ENCODE measurements at regions not wholly inside any gene's neighbourhood (a gene's known extent, or its start where the extent isn't known, plus 50 kb on each side); places are given as distances from the start of the nearest gene placed in this dataset.

- TF ChIP-seq, protein P1, sequence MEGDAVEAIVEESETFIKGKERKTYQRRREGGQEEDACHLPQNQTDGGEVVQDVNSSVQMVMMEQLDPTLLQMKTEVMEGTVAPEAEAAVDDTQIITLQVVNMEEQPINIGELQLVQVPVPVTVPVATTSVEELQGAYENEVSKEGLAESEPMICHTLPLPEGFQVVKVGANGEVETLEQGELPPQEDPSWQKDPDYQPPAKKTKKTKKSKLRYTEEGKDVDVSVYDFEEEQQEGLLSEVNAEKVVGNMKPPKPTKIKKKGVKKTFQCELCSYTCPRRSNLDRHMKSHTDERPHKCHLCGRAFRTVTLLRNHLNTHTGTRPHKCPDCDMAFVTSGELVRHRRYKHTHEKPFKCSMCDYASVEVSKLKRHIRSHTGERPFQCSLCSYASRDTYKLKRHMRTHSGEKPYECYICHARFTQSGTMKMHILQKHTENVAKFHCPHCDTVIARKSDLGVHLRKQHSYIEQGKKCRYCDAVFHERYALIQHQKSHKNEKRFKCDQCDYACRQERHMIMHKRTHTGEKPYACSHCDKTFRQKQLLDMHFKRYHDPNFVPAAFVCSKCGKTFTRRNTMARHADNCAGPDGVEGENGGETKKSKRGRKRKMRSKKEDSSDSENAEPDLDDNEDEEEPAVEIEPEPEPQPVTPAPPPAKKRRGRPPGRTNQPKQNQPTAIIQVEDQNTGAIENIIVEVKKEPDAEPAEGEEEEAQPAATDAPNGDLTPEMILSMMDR (IDR thresholded peaks at IDR 0.05; ENCODE audit: insufficient read depth, low read length, poor library complexity, severe bottlenecking): no peak
- no peak for DNase-seq (ENCODE audit: extremely low read depth, insufficient read length)
Measured at GRCh38 chr2:67702937-67703336, 305.8 kb downstream of the ETAA1 start.

DNA sequence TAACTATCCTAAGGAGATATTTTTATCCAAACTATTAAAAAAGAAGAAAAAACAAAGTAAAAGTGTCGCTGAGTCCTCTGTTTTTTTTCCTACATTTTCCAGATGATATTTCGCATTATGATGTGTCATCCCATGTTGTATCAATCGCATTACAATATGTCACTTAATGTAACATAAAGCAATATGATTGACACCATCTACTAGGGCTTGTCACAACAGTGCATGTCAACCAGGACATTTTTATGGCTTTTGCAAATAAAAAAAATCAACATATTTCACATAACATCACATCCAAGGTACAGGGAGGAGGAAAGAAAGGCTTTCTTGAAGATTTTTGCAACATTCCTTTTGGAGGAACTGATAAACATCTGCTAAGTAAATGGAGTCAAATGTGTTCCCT, 308.9 kb downstream of the ETAA1 start:
- Histone ChIP-seq H3K36me3 (ENCODE audit: control insufficient read depth, insufficient read depth, low read length) (no peaks in the 10 kb centered on the region), H3K27me3 (replicated peaks; ENCODE audit: control insufficient read depth, insufficient read depth, low read length) (no peaks in the 10 kb centered on the region), H3K4me3 (replicated peaks; ENCODE audit: low read depth, low read length) (no peak overlapping the region)
- TF ChIP-seq, protein P1 (IDR thresholded peaks at IDR 0.05; ENCODE audit: insufficient read depth, low read length, poor library complexity, severe bottlenecking): no peak
- no peak for DNase-seq (ENCODE audit: extremely low read depth, insufficient read length)

More at GRCh38 chr2:67702937-67703336, 305.8 kb downstream of the ETAA1 start:
- Histone ChIP-seq H3K36me3 (ENCODE audit: control insufficient read depth, insufficient read depth, low read length) (no peaks in the 10 kb centered on the region), H3K27me3 (replicated peaks; ENCODE audit: control insufficient read depth, insufficient read depth, low read length) (no peaks in the 10 kb centered on the region), H3K4me3 (replicated peaks; ENCODE audit: low read depth, low read length) (no peak overlapping the region)

DNA sequence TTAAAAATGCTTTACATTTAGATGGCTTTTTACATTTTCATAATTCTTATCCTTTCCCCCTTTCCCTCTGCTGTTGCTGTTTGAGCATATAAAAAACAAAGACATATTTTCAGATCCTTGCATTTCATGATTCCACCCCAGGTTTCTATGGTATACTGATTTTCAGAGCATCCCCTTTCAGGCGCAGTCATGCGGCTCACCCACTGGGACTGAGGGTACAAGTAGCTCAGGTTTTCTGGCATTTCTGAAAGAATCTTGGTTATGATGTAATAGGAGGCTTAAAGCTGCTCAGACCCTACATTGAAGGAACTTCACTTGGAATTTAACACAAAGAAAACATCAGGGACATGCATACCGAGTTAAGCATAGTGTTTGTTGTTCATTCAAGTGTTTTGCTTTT, 310.8 kb downstream of the ETAA1 start:
- Histone ChIP-seq H3K27me3 (replicated peaks; ENCODE audit: control insufficient read depth, insufficient read depth, low read length) (no peaks in the 10 kb centered on the region), H3K4me3 (replicated peaks; ENCODE audit: low read depth, low read length) (no peak overlapping the region), H3K36me3 (ENCODE audit: control insufficient read depth, insufficient read depth, low read length) (no peaks in the 10 kb centered on the region)
- DNase-seq (ENCODE audit: extremely low read depth, insufficient read length): no peak
- TF ChIP-seq, protein P1 (IDR thresholded peaks at IDR 0.05; ENCODE audit: insufficient read depth, low read length, poor library complexity, severe bottlenecking): no peak

DNA sequence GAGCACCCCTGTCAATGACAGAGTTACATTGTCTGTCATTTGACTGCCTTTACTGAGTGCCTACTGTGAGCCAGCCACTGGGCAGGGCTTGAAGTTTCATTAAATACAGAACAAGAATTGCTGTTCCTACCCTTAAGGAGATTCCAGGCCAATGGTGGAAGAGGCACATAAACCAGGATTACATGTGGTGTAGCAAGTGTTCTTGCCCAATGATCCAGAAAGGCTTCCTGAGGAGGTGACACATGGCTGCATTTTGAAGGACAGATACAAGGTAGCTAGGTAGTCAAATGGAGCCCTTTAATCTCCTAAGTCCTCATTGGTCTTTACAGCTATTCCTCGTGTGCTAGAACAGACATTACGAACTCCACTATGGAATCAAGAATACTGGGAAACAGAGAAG, 312.7 kb downstream of the ETAA1 start:
- no peak for DNase-seq (ENCODE audit: extremely low read depth, insufficient read length)
- TF ChIP-seq, protein P1 (IDR thresholded peaks at IDR 0.05; ENCODE audit: insufficient read depth, low read length, poor library complexity, severe bottlenecking): no peak
- H3K4me3 ChIP-seq (replicated peaks; ENCODE audit: low read depth, low read length): no peak overlapping the region
- H3K27me3 ChIP-seq (replicated peaks; ENCODE audit: control insufficient read depth, insufficient read depth, low read length): no peaks in the 10 kb centered on the region
- no peaks in the 10 kb centered on the region for H3K36me3 ChIP-seq (ENCODE audit: control insufficient read depth, insufficient read depth, low read length)

- no peaks in the 10 kb centered on the region for H3K27me3 ChIP-seq (replicated peaks; ENCODE audit: control insufficient read depth, insufficient read depth, low read length)
- H3K4me3 ChIP-seq (replicated peaks; ENCODE audit: low read depth, low read length): no peak overlapping the region
- no peak for DNase-seq (ENCODE audit: extremely low read depth, insufficient read length)
- TF ChIP-seq, protein P1 (IDR thresholded peaks at IDR 0.05; ENCODE audit: insufficient read depth, low read length, poor library complexity, severe bottlenecking): no peak
- H3K36me3 ChIP-seq (ENCODE audit: control insufficient read depth, insufficient read depth, low read length): no peaks in the 10 kb centered on the region
Measured at GRCh38 chr2:67712484-67712883, 315.4 kb downstream of the ETAA1 start.

- Histone ChIP-seq H3K4me3 (replicated peaks; ENCODE audit: low read depth, low read length) (no peak overlapping the region), H3K36me3 (ENCODE audit: control insufficient read depth, insufficient read depth, low read length) (no peaks in the 10 kb centered on the region), H3K27me3 (replicated peaks; ENCODE audit: control insufficient read depth, insufficient read depth, low read length) (no peaks in the 10 kb centered on the region; the same call in 1 of the 2 replicates)
- TF ChIP-seq, protein P1 (IDR thresholded peaks at IDR 0.05; ENCODE audit: insufficient read depth, low read length, poor library complexity, severe bottlenecking): no peak
- no peak for DNase-seq (ENCODE audit: extremely low read depth, insufficient read length)
Measured at GRCh38 chr2:67713376-67713775, 316.2 kb downstream of the ETAA1 start.
